NCI-H2029 (cell line): ENCODE measurements at regions not wholly inside any gene's neighbourhood (a gene's known extent, or its start where the extent isn't known, plus 50 kb on each side); places are given as distances from the start of the nearest gene placed in this dataset.
"Not testable (repeated sequence)": the region's sequence is repeated elsewhere in the genome, so short reads cannot be mapped to it uniquely, and the experiment has no call there.

Experiments used
- DNase-seq: peaks from one replicate; lab custom pipeline; 2025; lab: John Stamatoyannopoulos, UW

- DNase-seq: no peak
These were observed 124.2 kb downstream of the GALR1 start for GRCh38 chr18:77373730-77374445.

GRCh38 chr18:77374446-77374805 is 124.8 kb downstream of the GALR1 start:
- no peak for DNase-seq

DNA sequence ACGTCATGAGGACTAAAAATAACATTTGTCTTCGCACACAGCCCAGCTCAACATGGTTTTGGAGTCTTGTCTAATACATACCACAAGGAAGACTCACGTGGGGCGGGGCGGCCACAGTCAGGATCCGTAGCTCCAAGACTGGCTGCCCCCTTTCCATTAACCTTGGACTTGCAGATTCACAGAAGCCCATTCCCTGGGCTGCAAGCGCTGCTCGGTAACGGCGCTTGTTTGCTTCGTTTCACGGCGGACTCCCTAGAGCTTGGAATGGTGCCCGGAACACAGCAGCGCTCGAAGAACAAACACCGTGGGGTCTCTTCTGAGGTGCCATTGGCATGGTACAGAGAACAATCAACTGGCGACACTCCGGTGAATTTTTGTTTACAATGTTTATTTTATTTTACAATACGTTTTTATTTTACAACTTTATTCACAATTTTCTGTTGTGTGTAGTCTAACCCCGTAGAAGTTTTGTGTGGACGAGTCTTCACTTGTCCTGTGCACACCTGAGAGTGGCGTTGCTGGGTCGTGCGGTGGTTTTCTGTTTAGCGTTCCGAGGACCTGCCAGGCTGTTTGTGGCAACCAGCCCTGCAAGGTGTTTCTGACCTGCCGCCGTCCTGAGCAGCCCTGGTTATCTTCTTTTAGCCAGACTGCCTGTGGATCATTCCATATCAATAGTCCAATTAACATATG is 126.5 kb downstream of the GALR1 start:
- no peak for DNase-seq

GRCh38 chr18:77376733-77377094 is 127.1 kb downstream of the GALR1 start:
- DNase-seq: no peak

GRCh38 chr18:77377813-77378212 is 128.2 kb downstream of the GALR1 start:
- DNase-seq: no peak

DNA sequence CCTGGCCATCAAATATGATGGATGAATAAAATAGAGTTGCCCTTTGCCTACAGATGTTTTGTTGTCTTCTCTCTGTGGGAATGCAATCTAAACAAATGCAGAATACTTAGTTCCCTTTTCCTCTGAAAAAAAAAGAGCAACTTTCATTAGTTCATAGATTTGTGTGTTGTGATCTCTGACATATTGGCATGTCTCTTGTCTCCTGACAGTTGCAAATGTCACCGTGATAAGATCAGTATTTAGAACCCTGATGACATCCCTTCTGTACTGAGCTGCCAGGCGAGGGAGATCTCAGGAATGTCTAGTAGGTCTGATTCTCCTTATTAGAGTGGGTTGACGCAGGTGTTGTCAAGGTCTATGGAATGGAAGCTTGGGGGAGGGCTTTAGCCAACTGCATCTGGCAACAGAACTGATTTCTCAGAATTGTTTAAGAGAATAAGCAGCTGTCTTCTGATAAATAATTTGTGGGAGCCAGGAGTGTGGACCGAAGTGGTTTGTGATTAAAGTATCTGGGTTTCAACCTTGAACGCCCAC is 130.4 kb downstream of the GALR1 start:
- DNase-seq: no peak

GRCh38 chr18:77380695-77381094 is 131.0 kb downstream of the GALR1 start:
- DNase-seq: no peak

- DNase-seq: no peak
These were observed 142.7 kb downstream of the GALR1 start for GRCh38 chr18:77392321-77392720.

DNA sequence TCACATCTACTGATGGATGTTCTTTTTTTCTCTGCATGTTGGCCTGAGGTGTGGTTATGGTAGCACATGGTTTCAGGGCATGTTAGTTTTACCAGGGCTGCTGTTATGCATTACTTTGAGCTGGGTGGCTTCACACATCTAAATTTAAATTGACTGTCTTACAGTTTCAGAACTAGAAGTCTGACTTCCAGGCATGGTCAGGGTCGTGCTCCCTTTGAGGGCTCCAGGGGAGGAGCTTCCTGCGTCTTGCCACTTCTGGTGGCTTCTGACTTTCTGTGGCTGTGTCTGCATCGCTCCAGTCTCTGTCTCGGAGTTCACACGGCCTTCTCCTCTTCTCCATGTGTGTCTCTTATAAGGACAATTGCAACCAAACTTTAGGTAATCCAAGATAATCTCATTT is 143.9 kb downstream of the GALR1 start:
- DNase-seq: no peak

DNA sequence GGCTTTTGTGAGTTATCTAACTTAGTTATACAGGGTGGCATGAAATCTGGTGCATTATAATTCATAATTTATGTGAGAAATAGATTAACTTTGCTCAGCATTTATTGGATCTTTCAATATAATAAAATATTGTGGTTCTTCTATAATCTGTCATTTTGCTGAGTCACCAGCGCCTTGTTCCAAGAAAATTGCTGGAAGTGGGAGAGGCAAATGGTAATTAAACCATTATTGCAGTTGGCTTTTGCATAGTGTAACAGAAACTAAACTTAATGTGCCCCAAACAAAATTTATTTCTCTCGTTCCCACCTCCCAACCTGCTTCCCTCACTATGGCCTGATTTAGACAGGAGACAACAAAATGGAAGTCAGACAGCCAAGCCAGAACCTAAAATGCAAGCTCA is 146.3 kb downstream of the GALR1 start:
- no peak for DNase-seq

DNA sequence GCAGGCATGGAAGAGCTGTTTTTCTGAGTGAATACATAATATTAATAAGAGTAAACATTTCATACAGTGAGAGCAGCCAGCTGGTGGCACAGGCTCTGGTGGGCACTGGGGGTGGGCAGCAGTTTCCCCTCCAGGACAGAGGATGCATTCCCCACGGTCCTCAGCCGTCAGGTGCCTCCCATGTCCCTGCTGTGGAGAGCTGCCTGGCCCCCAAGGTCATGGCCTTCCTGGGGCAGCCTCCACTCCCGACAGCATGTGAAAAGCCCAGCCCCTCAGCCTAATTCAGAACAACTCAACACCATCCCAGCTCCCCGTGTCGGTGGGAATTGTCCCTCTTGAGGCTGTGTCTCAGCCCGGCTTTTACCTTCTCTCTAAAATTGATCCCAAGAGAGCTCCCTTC is 147.4 kb downstream of the GALR1 start:
- DNase-seq: no peak

- no peak for DNase-seq
These were observed 148.0 kb downstream of the GALR1 start for GRCh38 chr18:77397617-77398016.

DNA sequence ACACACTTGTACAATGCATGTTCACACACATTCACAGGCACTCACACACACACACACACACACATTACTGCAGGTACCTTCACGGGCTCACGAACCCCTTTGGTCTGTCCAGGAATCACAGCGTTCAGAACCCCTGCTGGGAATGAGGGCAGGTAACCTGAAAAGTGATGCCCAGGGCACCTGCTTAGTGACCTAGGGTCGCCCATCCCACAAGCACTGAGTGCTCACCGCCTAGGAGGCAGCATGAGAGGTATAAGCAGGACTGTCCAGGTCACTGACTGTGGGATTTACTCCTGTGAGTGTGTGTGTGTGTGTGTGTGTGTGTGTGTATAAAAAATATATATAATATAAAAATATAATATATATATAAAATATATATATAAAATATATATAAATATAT is 150.9 kb downstream of the GALR1 start:
- no peak for DNase-seq

GRCh38 chr18:77401173-77401572 is 151.5 kb downstream of the GALR1 start:
- DNase-seq: no peak

GRCh38 chr18:77403969-77404535 is 154.4 kb downstream of the GALR1 start:
- no peak for DNase-seq

DNA sequence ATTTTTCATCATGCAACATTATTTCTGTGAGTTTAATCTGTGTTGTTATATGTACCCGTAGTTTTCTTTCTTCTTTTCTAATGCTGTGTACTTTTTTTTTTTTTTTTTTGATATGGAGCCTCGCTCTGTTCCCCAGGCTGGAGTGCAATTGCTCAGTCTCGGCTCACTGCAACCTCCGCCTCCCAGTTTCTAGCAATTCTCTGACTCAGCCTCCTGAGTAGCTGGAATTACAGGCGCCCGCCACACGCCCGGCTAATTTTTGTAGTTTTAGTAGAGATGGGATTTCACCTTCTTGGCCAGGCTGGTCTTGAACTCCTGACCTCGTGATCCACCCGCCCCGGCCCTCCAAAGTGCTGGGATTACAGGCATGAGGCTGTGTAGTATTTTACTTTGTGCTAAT is 155.4 kb downstream of the GALR1 start:
- no peak for DNase-seq

DNA sequence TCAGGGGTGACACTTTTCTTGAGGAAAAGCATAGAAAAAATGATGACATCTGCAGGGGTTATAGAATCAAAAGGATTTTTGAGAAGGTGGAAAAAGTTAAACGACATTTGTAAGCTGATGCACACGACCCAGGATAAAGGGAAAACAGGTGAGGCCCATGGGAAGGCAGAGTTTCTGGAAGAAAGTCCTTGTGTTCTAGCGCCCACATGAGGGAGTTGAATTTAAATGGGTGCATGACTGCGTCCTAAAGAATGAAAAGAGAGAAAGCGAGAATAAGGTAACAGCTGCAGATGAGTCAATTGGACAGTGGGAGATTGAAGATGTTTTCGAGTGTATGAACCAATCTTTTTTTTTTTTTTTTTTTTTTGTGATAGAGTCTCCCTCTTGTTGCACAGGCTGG is 158.1 kb downstream of the GALR1 start:
- no peak for DNase-seq

DNA sequence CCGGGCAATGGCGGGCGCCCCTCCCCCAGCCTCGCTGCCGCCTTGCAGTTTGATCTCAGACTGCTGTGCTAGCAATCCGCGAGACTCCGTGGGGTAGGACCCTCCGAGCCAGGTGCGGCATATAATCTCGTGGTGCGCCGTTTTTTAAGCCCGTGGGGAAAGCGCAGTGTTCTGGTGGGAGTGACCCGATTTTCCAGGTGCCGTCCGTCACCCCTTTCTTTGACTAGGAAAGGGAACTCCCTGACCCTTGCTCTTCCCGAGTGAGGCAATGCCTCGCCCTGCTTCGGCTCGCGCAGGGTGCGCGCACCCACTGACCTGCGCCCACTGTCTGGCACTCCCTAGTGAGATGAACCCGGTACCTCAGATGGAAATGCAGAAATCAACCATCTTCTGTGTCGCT is 171.9 kb downstream of the GALR1 start:
- DNase-seq: not testable (repeated sequence)

DNA sequence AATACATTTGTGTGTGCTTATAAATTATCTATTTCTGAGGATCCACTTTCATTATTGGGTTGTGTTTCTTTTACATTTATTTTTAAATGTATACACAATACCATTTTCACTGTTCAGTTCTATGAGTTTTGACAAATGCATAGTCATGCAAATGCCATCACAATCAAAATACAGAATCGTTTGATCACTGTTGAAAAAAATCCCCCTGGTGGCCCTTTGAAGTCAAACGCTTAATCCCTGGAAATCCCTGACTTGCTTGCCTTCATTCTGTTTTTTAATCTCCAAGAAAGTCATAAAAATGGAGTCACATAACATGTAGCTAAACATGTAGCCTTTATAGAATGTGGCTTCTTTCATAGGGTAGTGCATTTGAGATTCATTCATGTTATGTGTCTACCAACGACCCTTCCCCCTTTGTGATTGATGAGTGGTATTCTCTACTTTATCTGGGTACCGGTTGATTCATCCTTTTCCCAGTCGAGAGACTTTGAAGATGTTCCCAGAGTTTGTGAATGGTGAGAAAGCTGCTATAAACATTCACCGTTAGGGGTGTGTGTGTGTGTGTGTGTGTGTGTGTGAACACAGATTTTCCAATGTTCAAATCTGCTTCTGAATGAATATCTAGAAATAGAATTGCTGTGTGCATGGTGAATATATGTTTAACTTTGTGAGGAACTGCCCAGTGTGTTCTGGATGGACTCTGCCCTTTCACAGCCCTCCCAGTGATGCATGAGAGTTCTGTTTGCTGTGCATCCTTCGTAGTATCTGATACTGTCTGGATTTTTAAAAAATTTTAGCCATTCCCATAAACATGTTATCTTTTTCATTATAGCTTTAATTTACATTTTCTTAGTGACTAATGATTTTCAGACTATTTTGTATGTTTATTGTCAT is 173.6 kb downstream of the GALR1 start:
- no peak for DNase-seq

- DNase-seq: no peak
These were observed 183.4 kb downstream of the GALR1 start for GRCh38 chr18:77433076-77433475.

DNA sequence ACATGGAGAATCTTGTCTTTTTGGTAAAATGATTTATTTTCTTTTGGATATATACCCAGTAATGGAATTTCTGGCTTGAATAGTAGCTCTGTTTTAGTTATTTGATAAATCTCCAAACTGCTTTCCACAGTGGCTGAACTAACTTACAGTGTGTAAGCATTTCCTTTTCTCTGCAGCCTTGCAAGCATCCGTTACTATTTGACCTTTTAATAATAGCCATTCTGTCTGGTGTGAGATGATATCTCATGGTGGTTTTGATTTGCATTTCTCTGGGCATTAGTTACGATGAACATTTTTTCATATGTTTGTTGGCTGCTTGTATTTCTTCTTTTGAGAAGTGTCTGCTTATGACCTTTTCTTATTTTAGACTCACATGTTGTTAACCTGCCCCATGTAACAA is 190.2 kb downstream of the GALR1 start:
- DNase-seq: no peak

GRCh38 chr18:77442393-77442792 is 192.7 kb downstream of the GALR1 start:
- DNase-seq: no peak
